K562 (cell line): ENCODE measurements at regions not wholly inside any gene's neighbourhood (a gene's known extent, or its start where the extent isn't known, plus 50 kb on each side); places are given as distances from the start of the nearest gene placed in this dataset.

Experiments
- ATAC-seq: fragments of 200-7000 bp; cut with Tn5 transposase; 3 replicates; pipeline ENCODE4 v1.9.1; 2020; ENCODE audit warnings: moderate library complexity
- BruUV-seq: library from RNA; stranded (reverse); fragments of 400-500 nt; replicated peaks from 2 replicates; lab custom pipeline; 2021; lab: Mats Ljungman, UMichigan
- CTCF ChIA-PET: fragments of 300-600 bp; formaldehyde crosslinking; extraction: SDS; loops from one replicate; lab custom pipeline; 2021; ENCODE audit warnings: low intra/inter-chr PET ratio; lab: Yijun Ruan, JAX
- POLR2A ChIA-PET: fragments of 300-600, 350-650 bp; sonication (Branson Sonifier 250); formaldehyde crosslinking; extraction: SDS; loops from one replicate; lab custom pipeline; 2021; ENCODE audit warnings: antibody characterized with exemption, inconsistent platforms; lab: Yijun Ruan, JAX
- DNase-seq, 4 experiments: peaks; one replicate each; pipeline versions ENCODE4 v3.0.0 to v3.0.0-alpha.2; 2011 to 2018; ENCODE audit warnings: low spot score in 3 of 4, mixed read lengths in 3 of 4; ENCODE audit errors: extremely low read depth in 1 of 4
- FAIRE-seq: peaks from 2 replicates; lab custom pipeline; 2011; peaks lifted over from hg19 to GRCh38; lab: Jason Lieb, UNC
- H2AFZ ChIP-seq: 2 replicates; pipeline ENCODE4 v1.6.0; 2011; ENCODE audit warnings: low read depth, low read length, control low read depth, inconsistent platforms
- H3K27ac ChIP-seq: fragments of 200-600 bp; 3 replicates; pipeline ENCODE4 v1.8.0; 2011; ENCODE audit warnings: low read depth, mild to moderate bottlenecking, control low read depth, inconsistent platforms, low read length, moderate library complexity, mixed read lengths; ENCODE audit errors: extremely low read depth
- H3K27me3 ChIP-seq, 2 experiments: fragments of 300-600 bp in 1 of 2; 2 replicates in 1 of 2; 3 replicates in 1 of 2; pipeline versions ENCODE4 v1.6.0 to v1.8.0; 2011; ENCODE audit warnings: inconsistent platforms in 2 of 2, low read length in 2 of 2, mild to moderate bottlenecking in 1 of 2, mixed read lengths in 1 of 2, moderate library complexity in 1 of 2; ENCODE audit not compliant: control insufficient read depth in 2 of 2, insufficient read depth in 2 of 2
- H3K36me3 ChIP-seq: fragments of 300-600 bp; 3 replicates; pipeline ENCODE4 v1.8.0; 2011; ENCODE audit warnings: mild to moderate bottlenecking, low read length, inconsistent platforms; ENCODE audit not compliant: control insufficient read depth, insufficient read depth
- H3K4me1 ChIP-seq, 2 experiments: fragments of 200-600 bp in 1 of 2; replicated peaks in 1 of 2; 2 replicates in 1 of 2; 3 replicates in 1 of 2; pipeline versions ENCODE4 v1.5.1 to v1.8.0; 2011; ENCODE audit warnings: inconsistent platforms in 2 of 2, low read length in 2 of 2, mild to moderate bottlenecking in 1 of 2, mixed read lengths in 1 of 2, moderate library complexity in 1 of 2; ENCODE audit not compliant: control insufficient read depth in 2 of 2, insufficient read depth in 2 of 2
- H3K4me2 ChIP-seq: 2 replicates; pipeline ENCODE4 v1.6.1; 2011; ENCODE audit warnings: low read length, control low read depth, inconsistent platforms, mixed read lengths; ENCODE audit not compliant: insufficient read depth
- H3K4me3 ChIP-seq: fragments of 200-600 bp; sonication (generic), shearing (Covaris generic); 2 replicates; pipeline ENCODE4 v1.5.1; 2016; ENCODE audit warnings: control low read depth, inconsistent platforms
- H3K79me2 ChIP-seq: fragments of 200-600 bp; 3 replicates; pipeline ENCODE4 v1.8.0; 2011; ENCODE audit warnings: low read length, inconsistent platforms; ENCODE audit not compliant: control insufficient read depth, insufficient read depth
- H3K9ac ChIP-seq, 2 experiments: 2 replicates each; pipeline versions ENCODE4 v1.6.0 to v1.6.1; 2011; ENCODE audit warnings: low read depth in 2 of 2, low read length in 2 of 2, control low read depth in 1 of 2, inconsistent platforms in 1 of 2, mild to moderate bottlenecking in 1 of 2, mixed read lengths in 1 of 2; ENCODE audit not compliant: insufficient read depth in 1 of 2
- H3K9me1 ChIP-seq: one replicate; pipeline ENCODE4 v1.6.0; 2011; ENCODE audit warnings: inconsistent platforms, mild to moderate bottlenecking, low read length, moderate library complexity; ENCODE audit not compliant: control insufficient read depth, insufficient read depth
- H3K9me3 ChIP-seq: replicated peaks from 2 replicates; pipeline ENCODE4 v1.5.1; 2011; ENCODE audit warnings: low read depth, low read length, inconsistent platforms; ENCODE audit not compliant: control insufficient read depth, insufficient read depth
- H4K20me1 ChIP-seq: replicated peaks from 2 replicates; pipeline ENCODE4 v1.6.1; 2011; ENCODE audit warnings: low read length, inconsistent platforms, mixed read lengths; ENCODE audit not compliant: control insufficient read depth, insufficient read depth
- DEAF1 ChIP-seq: fragments of 450-650 bp; formaldehyde crosslinking; IDR thresholded peaks from 2 replicates; pipeline ENCODE4 v1.4.0; 2020; ENCODE audit warnings: mild to moderate bottlenecking, moderate library complexity
- FOXJ2 ChIP-seq: fragments of 200-800 bp; sonication (Bioruptor generic); IDR thresholded peaks from 2 replicates; pipeline ENCODE4 v1.6.1; 2016; ENCODE audit warnings: missing genetic modification characterization, missing compliant biosample characterization
- HNRNPUL1 ChIP-seq: fragments of 200-400 bp; formaldehyde crosslinking; IDR thresholded peaks from 2 replicates; pipeline ENCODE4 v1.6.1; 2017; ENCODE audit warnings: low read length
- KDM1A ChIP-seq, 2 experiments: fragments of 450-650 bp; IDR thresholded peaks; 2 replicates each; pipeline ENCODE4 v1.6.1; 2016; ENCODE audit warnings: mild to moderate bottlenecking in 2 of 2
- NKRF ChIP-seq: fragments of 450-650 bp; IDR thresholded peaks from 2 replicates; pipeline ENCODE4 v1.6.1; 2016; ENCODE audit warnings: borderline replicate concordance
- PHB2 ChIP-seq: fragments of 450-650 bp; IDR thresholded peaks from 2 replicates; pipeline ENCODE4 v1.6.1; 2017; ENCODE audit warnings: low read depth
- RFX1 ChIP-seq: fragments of 450-650 bp; IDR thresholded peaks from 2 replicates; pipeline ENCODE4 v1.6.1; 2016; ENCODE audit warnings: mild to moderate bottlenecking, moderate library complexity
- SAFB2 ChIP-seq: fragments of 200-400 bp; formaldehyde crosslinking; IDR thresholded peaks from 2 replicates; pipeline ENCODE4 v1.6.1; 2018; ENCODE audit warnings: borderline replicate concordance, low read length, low read depth, moderate library complexity; ENCODE audit not compliant: severe bottlenecking
- STAT5B ChIP-seq: fragments of 250-450 bp; sonication (Bioruptor Pico); IDR thresholded peaks from 2 replicates; pipeline ENCODE4 v1.8.0; 2021; ENCODE audit warnings: mild to moderate bottlenecking, inconsistent platforms
- TAF1 ChIP-seq: IDR thresholded peaks from 2 replicates; pipeline ENCODE4 v1.6.1; 2011; ENCODE audit warnings: mild to moderate bottlenecking, low read length, moderate library complexity; ENCODE audit not compliant: insufficient read depth, control insufficient read depth, severe bottlenecking; ENCODE audit errors: extremely low read depth
- WGBS: fragments of 100-300 bp; shearing (Covaris generic); methylation state at CpG from one replicate; pipeline ENCODE4 v1.1.6; 2016; ENCODE audit warnings: low coverage, mixed read lengths; ENCODE audit not compliant: insufficient coverage; ENCODE audit errors: missing lambda C conversion rate; 5-methylcytosine and 5-hydroxymethylcytosine counted together
- in situ Hi-C: fragments of 300-500 bp; cut with MboI; formaldehyde crosslinking; loops from 4 replicates; pipeline ENCODE4 v1.15.0; 2018; ENCODE audit warnings: inconsistent platforms, mixed read lengths
- intact Hi-C: fragments of 100-400 bp; cut with micrococcal nuclease; formaldehyde crosslinking; loops from 2 replicates; pipeline ENCODE4 v1.14.2; 2022
- TF ChIP-seq, protein P1 (sequence below): fragments of 250-450 bp; sonication (Bioruptor Pico); IDR thresholded peaks from 2 replicates; pipeline ENCODE4 v1.5.0; 2020; ENCODE audit warnings: mild to moderate bottlenecking, borderline replicate concordance

DNA sequence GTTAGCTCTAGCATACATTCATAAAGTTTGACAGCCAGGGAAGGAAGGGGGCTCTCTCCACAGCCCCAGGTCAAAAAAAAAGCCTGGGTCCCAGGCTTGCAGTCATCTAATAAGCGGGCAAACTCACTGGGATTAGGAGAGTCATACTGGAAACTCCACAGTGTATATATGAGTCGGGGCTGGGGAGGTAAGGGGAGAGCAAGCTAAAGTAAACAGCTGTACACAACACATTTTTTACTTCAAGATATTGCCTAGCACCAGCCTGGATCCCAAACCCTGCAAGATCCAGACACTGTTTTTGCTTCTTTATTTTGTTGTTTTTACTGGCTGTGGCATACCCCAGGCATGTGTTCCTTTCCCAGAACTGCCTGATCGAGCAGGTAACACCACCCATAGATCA lies 291.3 kb upstream of the TANK start:
- no peak overlapping the region for H3K4me3 ChIP-seq
- BruUV-seq, result no TSS peak
- H3K79me2 ChIP-seq, result no peaks in the 10 kb centered on the region
- H3K9me3 ChIP-seq, result no peaks in the 10 kb centered on the region; the same call in 1 of the 2 replicates
- intact Hi-C loops, result no loop called here
- no peak overlapping the region for H3K4me2 ChIP-seq
- no peak for DNase-seq
- POLR2A ChIA-PET, result interaction anchor here (0.5 kb wide), 1 partner anchor 28 kb away, joined by 3 read pairs; no protein-coding TSS in a partner anchor
- WGBS, result 0% methylated on average over 3 of the region's 3 CpGs
- H3K36me3 ChIP-seq, result no peaks in the 10 kb centered on the region
- CTCF ChIA-PET, result no interaction called here
- H3K4me1 ChIP-seq, result no peaks in the 10 kb centered on the region
- no peaks in the 10 kb centered on the region for H3K27me3 ChIP-seq
- no peaks in the 10 kb centered on the region for H3K9me1 ChIP-seq
- H3K27ac ChIP-seq, result no peak overlapping the region
- no peak overlapping the region for H2AFZ ChIP-seq
- FAIRE-seq, result no peak
- no peaks in the 10 kb centered on the region for H4K20me1 ChIP-seq
- no peak overlapping the region for H3K9ac ChIP-seq
- TF ChIP-seq NKRF, result no peak
- TF ChIP-seq RFX1, result no peak
- no peak for TF ChIP-seq SAFB2
- TF ChIP-seq TAF1, result no peak
- TF ChIP-seq DEAF1 (CRISPR knock-in tag), result no peak
- no peak for TF ChIP-seq HNRNPUL1
- TF ChIP-seq, protein P1, sequence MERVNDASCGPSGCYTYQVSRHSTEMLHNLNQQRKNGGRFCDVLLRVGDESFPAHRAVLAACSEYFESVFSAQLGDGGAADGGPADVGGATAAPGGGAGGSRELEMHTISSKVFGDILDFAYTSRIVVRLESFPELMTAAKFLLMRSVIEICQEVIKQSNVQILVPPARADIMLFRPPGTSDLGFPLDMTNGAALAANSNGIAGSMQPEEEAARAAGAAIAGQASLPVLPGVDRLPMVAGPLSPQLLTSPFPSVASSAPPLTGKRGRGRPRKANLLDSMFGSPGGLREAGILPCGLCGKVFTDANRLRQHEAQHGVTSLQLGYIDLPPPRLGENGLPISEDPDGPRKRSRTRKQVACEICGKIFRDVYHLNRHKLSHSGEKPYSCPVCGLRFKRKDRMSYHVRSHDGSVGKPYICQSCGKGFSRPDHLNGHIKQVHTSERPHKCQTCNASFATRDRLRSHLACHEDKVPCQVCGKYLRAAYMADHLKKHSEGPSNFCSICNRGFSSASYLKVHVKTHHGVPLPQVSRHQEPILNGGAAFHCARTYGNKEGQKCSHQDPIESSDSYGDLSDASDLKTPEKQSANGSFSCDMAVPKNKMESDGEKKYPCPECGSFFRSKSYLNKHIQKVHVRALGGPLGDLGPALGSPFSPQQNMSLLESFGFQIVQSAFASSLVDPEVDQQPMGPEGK (CRISPR knock-in tag), result no peak
- no peak for TF ChIP-seq PHB2
- no peak for TF ChIP-seq FOXJ2 (tag)
- TF ChIP-seq KDM1A (IDR thresholded peaks at IDR 0.05), result no peak
- no peak for TF ChIP-seq STAT5B (CRISPR knock-in tag)
- ATAC-seq, result no peak
- in situ Hi-C loops, result no loop called here
